ENCODE measurements at regions not wholly inside any gene's neighbourhood (a gene's known extent, or its start where the extent isn't known, plus 50 kb on each side); places are given as distances from the start of the nearest gene placed in this dataset.
A peak's percentile ranks its signal among the peaks of the same experiment; 100 is the strongest.

- DNase-seq, result no peak
Observed at GRCh38 chr17:63134867-63135266, 168.8 kb downstream of the TANC2 start.

- no peak for DNase-seq
Observed at GRCh38 chr17:63136369-63137012, 170.5 kb downstream of the TANC2 start.

GRCh38 chr17:63137163-63137562 lies 171.1 kb downstream of the TANC2 start:
- no peak for DNase-seq

- DNase-seq, result no peak
Observed at GRCh38 chr17:63138713-63139112, 172.7 kb downstream of the TANC2 start.

- DNase-seq, result no peak
Observed at GRCh38 chr17:63139356-63139755, 173.3 kb downstream of the TANC2 start.

- peak; percentile 20 for DNase-seq
Observed at GRCh38 chr17:63140255-63140654, 174.2 kb downstream of the TANC2 start.

- DNase-seq, result no peak
Observed at GRCh38 chr17:63142836-63143235, 176.8 kb downstream of the TANC2 start.

GRCh38 chr17:63150490-63150889 lies 184.5 kb downstream of the TANC2 start:
- no peak for DNase-seq

- DNase-seq, result no peak
Observed at GRCh38 chr17:63150994-63151464, 185.0 kb downstream of the TANC2 start.

- peak; percentile 3 for DNase-seq
Observed at GRCh38 chr17:63151941-63152523, 186.0 kb downstream of the TANC2 start.

- no peak for DNase-seq
Observed at GRCh38 chr17:63153488-63153887, 187.5 kb downstream of the TANC2 start.

GRCh38 chr17:63154586-63155244 lies 188.7 kb downstream of the TANC2 start:
- no peak for DNase-seq

GRCh38 chr17:63156986-63157385 lies 191.0 kb downstream of the TANC2 start:
- DNase-seq, result no peak

- no peak for DNase-seq
Observed at GRCh38 chr17:63162406-63163157, 196.5 kb downstream of the TANC2 start.

GRCh38 chr17:63163158-63163520 lies 197.1 kb downstream of the TANC2 start:
- DNase-seq, result no peak

- no peak for DNase-seq
Observed at GRCh38 chr17:63165400-63165799, 199.4 kb downstream of the TANC2 start.

- DNase-seq, result no peak
Observed at GRCh38 chr17:63170795-63171194, 204.8 kb downstream of the TANC2 start.

GRCh38 chr17:63171428-63172393 lies 205.7 kb downstream of the TANC2 start:
- no peak for DNase-seq

GRCh38 chr17:63173450-63173849 lies 207.4 kb downstream of the TANC2 start:
- no peak for DNase-seq

GRCh38 chr17:63173903-63174302 lies 207.9 kb downstream of the TANC2 start:
- DNase-seq, result no peak

GRCh38 chr17:63178530-63178929 lies 212.5 kb downstream of the TANC2 start:
- no peak for DNase-seq

- no peak for DNase-seq
Observed at GRCh38 chr17:63181856-63182255, 215.8 kb downstream of the TANC2 start.

All from activated CD4-positive, alpha-beta T cell treated with anti-CD3 and anti-CD28 coated beads, Interleukin-2, Interleukin-6, amounts not matched to agents 100 ng/mL and 50 ng/mL, durations not matched to agents 16 hours and 8 hours (primary cell).